Neural progenitor cell (in vitro differentiated cells): ENCODE measurements at regions not wholly inside any gene's neighbourhood (a gene's known extent, or its start where the extent isn't known, plus 50 kb on each side); places are given as distances from the start of the nearest gene placed in this dataset.

Experiments
- DNase-seq: peaks from one replicate; pipeline ENCODE4 v3.0.0-alpha.2; 2016; ENCODE audit warnings: low spot score
- H2AFZ ChIP-seq: fragments of 200-600 bp; sonication (generic); replicated peaks from 2 replicates; pipeline ENCODE4 v1.6.1; 2016; ENCODE audit warnings: antibody characterized with exemption
- H3F3A ChIP-seq: fragments of 200-600 bp; sonication (generic); 2 replicates; pipeline ENCODE4 v1.6.1; 2016; ENCODE audit warnings: antibody characterized with exemption, low read depth
- H3K27ac ChIP-seq: fragments of 200-600 bp; sonication (generic); 2 replicates; pipeline ENCODE4 v1.5.1; 2016; ENCODE audit warnings: mild to moderate bottlenecking
- H3K27me3 ChIP-seq: fragments of 200-600 bp; sonication (generic); 2 replicates; pipeline ENCODE4 v1.6.1; 2016; ENCODE audit warnings: mild to moderate bottlenecking, moderate library complexity
- H3K36me3 ChIP-seq: fragments of 200-600 bp; sonication (generic); 2 replicates; pipeline ENCODE4 v1.5.1; 2016
- H3K4me1 ChIP-seq: fragments of 200-600 bp; sonication (generic); 2 replicates; pipeline ENCODE4 v1.6.1; 2016; ENCODE audit warnings: mixed run types
- H3K4me2 ChIP-seq: fragments of 200-600 bp; sonication (generic); 2 replicates; pipeline ENCODE4 v1.6.1; 2016
- H3K4me3 ChIP-seq: fragments of 200-600 bp; sonication (generic); 2 replicates; pipeline ENCODE4 v1.5.1; 2016
- H3K79me2 ChIP-seq: fragments of 200-600 bp; sonication (generic); 2 replicates; pipeline ENCODE4 v1.6.1; 2016; ENCODE audit warnings: low read depth
- H3K9ac ChIP-seq: fragments of 200-600 bp; sonication (generic); 2 replicates; pipeline ENCODE4 v1.6.1; 2016
- H3K9me3 ChIP-seq: fragments of 200-600 bp; sonication (generic); 2 replicates; pipeline ENCODE4 v1.5.1; 2016; ENCODE audit warnings: low read depth
- H4K20me1 ChIP-seq: fragments of 200-600 bp; sonication (generic); 2 replicates; pipeline ENCODE4 v1.6.1; 2016; ENCODE audit warnings: low read depth
- H3K27ac Mint-ChIP-seq: 3 replicates; pipeline ENCODE4 v1.8.0; 2021; ENCODE audit warnings: mixed read lengths
- H3K27me3 Mint-ChIP-seq: 2 replicates; pipeline ENCODE4 v1.8.0; 2022; ENCODE audit warnings: low read depth, mild to moderate bottlenecking, inconsistent platforms, moderate library complexity, mixed read lengths; ENCODE audit not compliant: insufficient read depth
- H3K36me3 Mint-ChIP-seq: 3 replicates; pipeline ENCODE4 v1.8.0; 2021; ENCODE audit warnings: mixed read lengths
- H3K4me1 Mint-ChIP-seq: 3 replicates; pipeline ENCODE4 v1.8.0; 2021; ENCODE audit warnings: mixed read lengths
- H3K4me3 Mint-ChIP-seq: 3 replicates; pipeline ENCODE4 v1.8.0; 2021; ENCODE audit warnings: mild to moderate bottlenecking, moderate library complexity, mixed read lengths
- H3K9me3 Mint-ChIP-seq: 3 replicates; pipeline ENCODE4 v1.8.0; 2020; ENCODE audit warnings: mixed read lengths
- CTCF ChIP-seq: fragments of 200-600 bp; sonication (generic); IDR thresholded peaks from 2 replicates; pipeline ENCODE4 v1.5.1; 2017; ENCODE audit warnings: antibody characterized with exemption, mild to moderate bottlenecking
- EZH2 ChIP-seq: fragments of 200-600 bp; sonication (generic); IDR thresholded peaks from 2 replicates; pipeline ENCODE4 v1.6.1; 2017; ENCODE audit warnings: antibody characterized with exemption, mild to moderate bottlenecking, moderate library complexity
- EZH2phosphoT487 ChIP-seq: fragments of 200-600 bp; sonication (generic); IDR thresholded peaks from 2 replicates; pipeline ENCODE4 v1.6.1; 2017; ENCODE audit warnings: antibody characterized with exemption

- Mint-ChIP-seq H3K9me3 (no peaks in the 10 kb centered on the region), H3K36me3 (no peaks in the 10 kb centered on the region), H3K4me3 (no peak overlapping the region), H3K27me3 (no peaks in the 10 kb centered on the region), H3K27ac (no peak overlapping the region), H3K4me1 (no peaks in the 10 kb centered on the region)
- no peaks in the 10 kb centered on the region for H3K4me1 ChIP-seq
- H2AFZ ChIP-seq: no peak overlapping the region
- H3K36me3 ChIP-seq: no peaks in the 10 kb centered on the region
- no peak for TF ChIP-seq EZH2phosphoT487
- TF ChIP-seq EZH2: no peak
- no peak for TF ChIP-seq CTCF
- H3K27ac ChIP-seq: no peak overlapping the region
- no peaks in the 10 kb centered on the region for H3K27me3 ChIP-seq
- H3K79me2 ChIP-seq: no peaks in the 10 kb centered on the region
- no peak for DNase-seq
- no peak overlapping the region for H3K9ac ChIP-seq
- no peaks in the 10 kb centered on the region for H4K20me1 ChIP-seq
- H3K9me3 ChIP-seq: no peaks in the 10 kb centered on the region
- H3K4me2 ChIP-seq: no peak overlapping the region
- no peak overlapping the region for H3K4me3 ChIP-seq
- H3F3A ChIP-seq: no peaks in the 10 kb centered on the region
Measured at GRCh38 chr3:146334151-146334550, 83.2 kb upstream of the PLSCR4 start.

GRCh38 chr3:146331967-146332366 is 81.1 kb upstream of the PLSCR4 start:
- Histone ChIP-seq H3K79me2 (no peaks in the 10 kb centered on the region), H3K4me3 (no peak overlapping the region), H3K9ac (no peak overlapping the region), H3K36me3 (no peaks in the 10 kb centered on the region), H3K27me3 (no peaks in the 10 kb centered on the region), H3K9me3 (no peaks in the 10 kb centered on the region), H3F3A (no peaks in the 10 kb centered on the region), H4K20me1 (no peaks in the 10 kb centered on the region), H3K4me1 (no peaks in the 10 kb centered on the region), H2AFZ (no peak overlapping the region), H3K4me2 (no peak overlapping the region), H3K27ac (no peak overlapping the region)
- no peaks in the 10 kb centered on the region for H3K9me3 Mint-ChIP-seq
- TF ChIP-seq EZH2 (no peak), CTCF (no peak), EZH2phosphoT487 (no peak)
- no peak overlapping the region for H3K4me3 Mint-ChIP-seq
- no peaks in the 10 kb centered on the region for H3K4me1 Mint-ChIP-seq
- no peak for DNase-seq
- no peak overlapping the region for H3K27ac Mint-ChIP-seq
- no peaks in the 10 kb centered on the region for H3K36me3 Mint-ChIP-seq
- no peaks in the 10 kb centered on the region for H3K27me3 Mint-ChIP-seq

DNA sequence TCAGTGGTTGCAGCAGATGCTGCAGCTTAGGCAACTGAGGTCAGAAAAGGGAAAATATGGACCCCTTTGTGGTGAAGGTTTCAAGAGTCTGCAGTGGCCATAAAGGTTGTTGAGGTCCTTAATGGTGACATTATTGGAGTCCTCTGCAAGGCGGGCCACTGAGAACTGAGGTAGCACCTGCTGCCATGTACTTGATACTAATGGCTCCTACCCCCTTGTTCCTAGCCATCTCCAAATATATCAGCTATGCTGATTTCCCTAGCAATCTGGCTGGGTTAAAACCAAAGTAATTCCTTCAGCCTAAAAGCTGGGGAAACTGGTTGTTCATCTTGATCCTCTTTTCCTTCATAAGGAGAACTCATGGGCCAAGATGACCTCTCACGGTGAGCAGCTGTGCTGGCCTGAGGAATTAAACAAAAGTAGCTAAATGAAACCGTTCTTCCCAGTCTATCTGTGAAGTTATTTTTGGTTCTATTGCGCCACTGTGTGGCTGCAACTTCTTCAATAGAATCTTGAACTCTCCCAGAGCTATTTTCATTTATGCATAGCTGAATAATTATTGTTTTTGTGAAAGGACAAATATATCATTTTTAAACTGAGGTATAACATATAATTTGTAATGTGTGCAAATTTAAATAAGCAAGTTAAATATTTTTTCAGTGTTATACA is 76.1 kb upstream of the PLSCR4 start:
- peak; percentile 34 for DNase-seq
- TF ChIP-seq EZH2 (no peak), CTCF (peak; percentile 57), EZH2phosphoT487 (no peak)
- H2AFZ ChIP-seq: peak overlapping the region; percentile 82

More for the DNA sequence above, 76.1 kb upstream of the PLSCR4 start:
- Mint-ChIP-seq H3K27ac (no peak overlapping the region), H3K4me3 (no peak overlapping the region), H3K9me3 (peaks cover 2% of the 10 kb centered on the region), H3K36me3 (no peaks in the 10 kb centered on the region), H3K27me3 (no peaks in the 10 kb centered on the region), H3K4me1 (no peaks in the 10 kb centered on the region)
- H3K27me3 ChIP-seq: no peaks in the 10 kb centered on the region
- no peaks in the 10 kb centered on the region for H3F3A ChIP-seq
- no peak overlapping the region for H3K9ac ChIP-seq
- no peaks in the 10 kb centered on the region for H3K36me3 ChIP-seq
- H3K79me2 ChIP-seq: no peaks in the 10 kb centered on the region
- no peaks in the 10 kb centered on the region for H4K20me1 ChIP-seq
- no peak overlapping the region for H3K4me3 ChIP-seq
- H3K9me3 ChIP-seq: no peaks in the 10 kb centered on the region
- no peak overlapping the region for H3K27ac ChIP-seq
- H3K4me1 ChIP-seq: no peaks in the 10 kb centered on the region
- H3K4me2 ChIP-seq: no peak overlapping the region
